ENCODE measurements at regions not wholly inside any gene's neighbourhood (a gene's known extent, or its start where the extent isn't known, plus 50 kb on each side); places are given as distances from the start of the nearest gene placed in this dataset.
A peak's percentile ranks its signal among the peaks of the same experiment; 100 is the strongest.

- no peak for DNase-seq (ENCODE audit: low read depth in 2 of 2)
Measured at GRCh38 chr6:33865478-33866077, 61.8 kb upstream of the MLN start.

GRCh38 chr6:33863723-33864440, 60.1 kb upstream of the MLN start:
- peak in 1 of 2 donors; percentile 11 for DNase-seq (ENCODE audit: low read depth in 2 of 2)

- DNase-seq (ENCODE audit: low read depth in 2 of 2) = no peak
Measured at GRCh38 chr6:33863084-33863483, 59.3 kb upstream of the MLN start.

GRCh38 chr6:33862536-33862935, 58.7 kb upstream of the MLN start:
- no peak for DNase-seq (ENCODE audit: low read depth in 2 of 2)

- DNase-seq (ENCODE audit: low read depth in 2 of 2) = no peak
Measured at GRCh38 chr6:33861722-33862121, 57.9 kb upstream of the MLN start.

GRCh38 chr6:33860706-33861474, 57.1 kb upstream of the MLN start:
- DNase-seq (ENCODE audit: low read depth in 2 of 2) = peak; percentile 24 to 47

GRCh38 chr6:33860006-33860405, 56.2 kb upstream of the MLN start:
- DNase-seq (ENCODE audit: low read depth in 2 of 2) = no peak

GRCh38 chr6:33858804-33859505, 55.2 kb upstream of the MLN start:
- no peak for DNase-seq (ENCODE audit: low read depth in 2 of 2)

- DNase-seq (ENCODE audit: low read depth in 2 of 2) = no peak
Measured at GRCh38 chr6:33857932-33858475, 54.2 kb upstream of the MLN start.

GRCh38 chr6:33857093-33857931, 53.5 kb upstream of the MLN start:
- DNase-seq (ENCODE audit: low read depth in 2 of 2) = no peak

- DNase-seq (ENCODE audit: low read depth in 2 of 2) = no peak
Measured at GRCh38 chr6:33856655-33857054, 52.9 kb upstream of the MLN start.

GRCh38 chr6:33856031-33856590, 52.3 kb upstream of the MLN start:
- DNase-seq (ENCODE audit: low read depth in 2 of 2) = no peak

GRCh38 chr6:33854572-33855030, 50.8 kb upstream of the MLN start:
- no peak for DNase-seq (ENCODE audit: low read depth in 2 of 2)

- DNase-seq (ENCODE audit: low read depth in 2 of 2) = no peak
Measured at GRCh38 chr6:33853736-33854135, 49.9 kb upstream of the MLN start.
